ENCODE measurements at regions not wholly inside any gene's neighbourhood (a gene's known extent, or its start where the extent isn't known, plus 50 kb on each side); places are given as distances from the start of the nearest gene placed in this dataset.

DNA sequence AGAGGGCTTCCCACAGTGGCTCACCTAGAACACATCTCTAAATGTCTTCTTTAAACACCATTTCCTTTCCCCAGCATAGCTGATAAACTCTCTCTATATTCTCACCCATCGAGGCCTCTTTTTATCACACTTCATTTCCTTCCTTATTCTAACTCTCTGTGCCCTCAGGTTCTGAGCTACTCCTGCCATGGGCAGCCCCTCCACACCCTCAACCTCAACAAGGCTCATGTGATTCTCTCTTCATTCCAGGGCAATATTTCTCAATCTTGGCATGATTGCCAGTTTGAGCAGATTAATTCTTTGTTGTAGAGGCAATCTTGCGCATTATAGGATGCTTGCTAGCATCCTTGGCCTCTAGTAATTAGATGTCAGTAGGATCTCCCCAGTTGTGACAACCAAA is 999.1 kb downstream of the TSN start:
- DNase-seq (ENCODE audit: low read depth): no peak
- TF ChIP-seq, protein P1, sequence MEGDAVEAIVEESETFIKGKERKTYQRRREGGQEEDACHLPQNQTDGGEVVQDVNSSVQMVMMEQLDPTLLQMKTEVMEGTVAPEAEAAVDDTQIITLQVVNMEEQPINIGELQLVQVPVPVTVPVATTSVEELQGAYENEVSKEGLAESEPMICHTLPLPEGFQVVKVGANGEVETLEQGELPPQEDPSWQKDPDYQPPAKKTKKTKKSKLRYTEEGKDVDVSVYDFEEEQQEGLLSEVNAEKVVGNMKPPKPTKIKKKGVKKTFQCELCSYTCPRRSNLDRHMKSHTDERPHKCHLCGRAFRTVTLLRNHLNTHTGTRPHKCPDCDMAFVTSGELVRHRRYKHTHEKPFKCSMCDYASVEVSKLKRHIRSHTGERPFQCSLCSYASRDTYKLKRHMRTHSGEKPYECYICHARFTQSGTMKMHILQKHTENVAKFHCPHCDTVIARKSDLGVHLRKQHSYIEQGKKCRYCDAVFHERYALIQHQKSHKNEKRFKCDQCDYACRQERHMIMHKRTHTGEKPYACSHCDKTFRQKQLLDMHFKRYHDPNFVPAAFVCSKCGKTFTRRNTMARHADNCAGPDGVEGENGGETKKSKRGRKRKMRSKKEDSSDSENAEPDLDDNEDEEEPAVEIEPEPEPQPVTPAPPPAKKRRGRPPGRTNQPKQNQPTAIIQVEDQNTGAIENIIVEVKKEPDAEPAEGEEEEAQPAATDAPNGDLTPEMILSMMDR (conservative IDR thresholded peaks at IDR 0.05; ENCODE audit: control insufficient read depth, insufficient read depth, low read depth, low read length): no peak
- H3K4me3 ChIP-seq (ENCODE audit: control insufficient read depth, low read depth, low read length): no peak overlapping the region

DNA sequence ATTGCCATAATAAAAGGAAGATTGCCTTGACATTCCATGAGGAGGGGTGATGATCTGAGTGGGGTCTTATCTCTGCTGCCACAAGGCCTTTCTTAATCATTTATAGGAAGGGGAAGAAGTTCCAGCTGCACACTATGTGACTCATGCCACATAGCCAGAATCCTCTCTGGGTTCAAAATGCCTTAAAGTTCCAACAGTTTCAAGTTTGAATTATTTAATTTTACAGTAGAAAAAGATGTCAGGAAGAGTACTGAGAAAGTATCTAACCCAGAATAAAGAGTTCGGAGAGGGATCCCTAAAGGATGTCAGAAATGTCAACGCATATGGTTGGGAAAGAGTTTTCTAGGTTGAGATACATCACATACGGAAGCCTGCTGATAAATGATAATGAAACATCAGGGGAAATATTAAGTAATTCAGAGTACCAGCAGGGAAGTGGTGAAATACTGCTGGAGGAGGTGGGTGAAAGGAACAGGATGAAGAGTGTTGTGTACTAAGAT is 999.9 kb downstream of the TSN start:
- no peak for DNase-seq (ENCODE audit: low read depth)
- H3K4me3 ChIP-seq (ENCODE audit: control insufficient read depth, low read depth, low read length): no peak overlapping the region
- TF ChIP-seq, protein P1 (conservative IDR thresholded peaks at IDR 0.05; ENCODE audit: control insufficient read depth, insufficient read depth, low read depth, low read length): no peak

DNA sequence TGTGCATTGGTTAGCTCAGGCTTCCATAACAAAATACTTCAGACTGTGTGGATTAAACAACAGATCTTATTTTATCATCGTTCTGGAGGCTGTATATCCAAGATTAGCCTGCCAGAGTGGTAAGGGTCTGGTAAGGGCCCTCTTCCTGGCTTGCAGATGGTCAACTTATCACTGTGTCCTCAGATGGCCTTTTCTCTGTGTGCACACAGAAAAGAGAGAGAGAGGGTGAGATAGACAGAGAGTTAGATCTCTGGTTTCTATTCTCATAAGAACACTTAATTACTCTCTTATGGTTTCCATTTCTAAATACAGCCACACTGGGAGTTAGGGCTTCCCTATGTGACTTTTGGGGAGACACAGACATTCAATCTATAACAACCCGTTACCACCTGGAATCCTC is 1003.5 kb downstream of the TSN start:
- DNase-seq (ENCODE audit: low read depth): no peak
- no peak overlapping the region for H3K4me3 ChIP-seq (ENCODE audit: control insufficient read depth, low read depth, low read length)
- TF ChIP-seq, protein P1 (conservative IDR thresholded peaks at IDR 0.05; ENCODE audit: control insufficient read depth, insufficient read depth, low read depth, low read length): no peak

DNA sequence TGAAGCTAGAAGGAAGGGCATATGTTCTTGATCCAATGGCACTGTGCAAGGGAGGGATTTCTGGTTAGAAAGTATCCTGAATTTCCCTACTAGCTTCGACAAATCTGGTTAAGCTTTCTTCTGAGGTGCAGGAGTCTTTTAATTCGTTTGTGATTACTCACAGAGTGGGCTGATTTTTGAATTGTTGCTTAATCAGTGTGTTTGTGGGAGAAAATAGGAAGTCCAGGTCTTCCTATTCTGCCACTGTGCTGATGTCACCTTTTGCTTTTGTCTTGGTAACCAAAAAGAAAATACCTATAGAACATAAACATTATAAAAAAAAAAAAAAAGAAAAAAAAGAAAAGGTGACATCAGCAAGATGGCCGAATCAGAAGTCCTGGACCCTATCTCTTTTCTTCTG is 1008.6 kb downstream of the TSN start:
- no peak overlapping the region for H3K4me3 ChIP-seq (ENCODE audit: control insufficient read depth, low read depth, low read length)
- DNase-seq (ENCODE audit: low read depth): no peak

DNA sequence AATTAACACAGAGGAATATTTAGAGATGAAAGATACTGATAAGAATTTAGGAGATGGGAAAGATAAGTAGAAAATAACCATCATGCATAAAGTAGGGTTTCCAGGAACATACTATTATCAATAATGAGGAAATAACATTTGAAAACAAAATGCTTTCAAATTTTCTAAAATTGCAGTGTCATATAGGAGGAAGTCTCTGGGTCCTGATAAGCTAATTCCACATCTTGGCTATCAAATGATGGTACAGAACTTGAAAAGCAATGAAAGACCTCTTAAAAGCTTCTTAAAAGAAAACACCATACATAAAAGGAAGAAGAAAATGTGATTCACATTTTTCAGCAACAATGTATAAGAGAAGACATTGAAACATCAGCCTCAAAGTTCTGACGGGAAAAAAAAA is 1024.8 kb downstream of the TSN start:
- TF ChIP-seq, protein P1 (conservative IDR thresholded peaks at IDR 0.05; ENCODE audit: control insufficient read depth, insufficient read depth, low read depth, low read length): no peak
- DNase-seq (ENCODE audit: low read depth): no peak

More for the DNA sequence above, 1008.6 kb downstream of the TSN start:
- TF ChIP-seq, protein P1 (conservative IDR thresholded peaks at IDR 0.05; ENCODE audit: control insufficient read depth, insufficient read depth, low read depth, low read length): no peak

DNA sequence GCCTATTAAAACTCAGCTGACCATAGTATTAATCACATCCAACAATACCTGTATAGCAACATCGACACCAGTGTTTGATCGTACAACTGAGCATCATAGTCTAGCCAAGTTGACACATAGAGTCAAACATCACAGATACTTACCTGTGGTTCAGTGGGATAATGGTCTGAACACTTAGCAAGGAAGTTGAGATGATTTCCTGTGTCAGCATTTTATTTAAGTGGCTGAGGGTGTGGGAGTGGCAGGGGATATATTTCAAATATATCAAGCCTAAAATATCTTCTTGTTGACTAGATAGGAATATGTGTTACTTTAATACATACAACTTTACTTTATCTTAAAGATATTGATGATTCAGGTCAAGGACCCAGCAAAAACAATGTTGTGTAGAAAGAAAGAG is 1038.6 kb downstream of the TSN start:
- H3K4me3 ChIP-seq (ENCODE audit: control insufficient read depth, low read depth, low read length): no peak overlapping the region
- TF ChIP-seq, protein P1 (conservative IDR thresholded peaks at IDR 0.05; ENCODE audit: control insufficient read depth, insufficient read depth, low read depth, low read length): no peak
- DNase-seq (ENCODE audit: low read depth): no peak

More for the DNA sequence above, 1024.8 kb downstream of the TSN start:
- H3K4me3 ChIP-seq (ENCODE audit: control insufficient read depth, low read depth, low read length): no peak overlapping the region

DNA sequence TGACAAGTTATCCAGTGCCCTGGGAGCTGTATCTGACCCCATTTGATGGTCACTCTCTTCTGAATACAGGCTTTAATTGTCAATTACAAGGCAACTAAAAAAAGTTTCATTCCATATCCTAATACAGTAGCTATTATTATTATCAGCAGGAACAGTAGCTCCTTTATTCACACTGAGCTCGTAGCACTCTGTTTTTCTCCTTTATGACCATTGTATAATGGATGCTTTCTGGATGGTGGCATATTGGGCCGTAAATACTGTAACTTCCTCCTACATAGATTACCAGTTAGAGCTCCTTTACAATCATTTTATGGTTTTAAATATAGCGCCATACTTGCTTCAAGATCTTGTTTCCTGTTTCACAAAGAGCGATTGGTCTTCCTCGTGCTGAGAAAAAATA is 1040.3 kb downstream of the TSN start:
- DNase-seq (ENCODE audit: low read depth): no peak
- TF ChIP-seq, protein P1 (conservative IDR thresholded peaks at IDR 0.05; ENCODE audit: control insufficient read depth, insufficient read depth, low read depth, low read length): no peak
- H3K4me3 ChIP-seq (ENCODE audit: control insufficient read depth, low read depth, low read length): no peak overlapping the region

All from fibroblast of mammary gland (primary cell).